ENCODE measurements at regions not wholly inside any gene's neighbourhood (a gene's known extent, or its start where the extent isn't known, plus 50 kb on each side); places are given as distances from the start of the nearest gene placed in this dataset.

DNA sequence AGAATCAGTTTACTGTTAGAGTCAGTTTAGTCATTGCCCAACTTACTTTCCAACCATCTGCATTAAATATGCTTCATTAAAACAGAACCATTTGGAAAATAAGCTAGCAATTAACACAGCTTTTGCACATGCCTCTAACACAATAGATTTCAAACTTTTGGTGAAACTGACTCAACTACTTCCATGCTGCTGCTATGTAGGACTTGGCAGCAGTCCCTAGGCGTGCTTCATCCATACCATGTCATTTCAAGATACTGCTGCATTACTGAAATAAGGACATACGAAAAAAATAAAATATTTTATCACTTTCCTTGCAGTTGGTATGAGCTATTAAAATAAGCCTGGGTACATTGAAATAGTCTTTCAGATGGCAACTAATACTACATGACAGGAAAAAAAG lies 65.5 kb upstream of the SOX6 start:
- H3K9me2 ChIP-seq (ENCODE audit: low read depth, low read length) = no peaks in the 10 kb centered on the region
- H3K9ac ChIP-seq (ENCODE audit: low read length) = no peak overlapping the region
- H3K79me2 ChIP-seq (ENCODE audit: insufficient read depth, low read length) = no peaks in the 10 kb centered on the region

DNA sequence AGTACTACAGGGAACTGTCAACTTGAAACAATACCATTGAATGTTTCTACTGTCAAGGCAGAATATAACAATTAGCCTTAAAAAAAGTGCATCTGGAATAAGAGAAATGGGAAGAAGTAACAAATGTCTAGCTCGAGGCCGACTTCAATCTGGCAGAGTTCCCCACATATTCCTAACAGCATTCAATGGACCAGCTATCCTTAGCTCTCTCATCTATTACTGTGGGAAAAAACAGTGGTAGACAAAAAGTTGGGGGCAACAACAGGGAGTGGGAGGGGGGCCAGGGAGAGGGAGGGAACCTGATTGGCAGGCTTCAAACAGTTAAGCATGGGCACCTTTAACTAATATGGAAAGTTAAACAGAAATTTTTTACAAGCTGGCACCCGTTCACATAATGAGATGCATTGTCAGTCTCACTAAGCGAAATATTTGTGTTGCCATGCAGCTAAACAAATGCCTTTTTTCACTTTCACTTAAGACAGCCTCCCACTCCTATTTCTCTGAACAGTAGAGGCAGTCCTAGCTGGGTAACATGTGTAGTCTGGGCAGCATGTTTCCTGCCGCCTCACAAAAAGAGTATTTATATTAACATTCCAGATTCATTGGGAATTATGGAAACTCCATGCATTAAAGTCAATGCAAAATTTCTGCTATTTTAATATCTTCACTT lies 62.2 kb upstream of the SOX6 start:
- Histone ChIP-seq H3F3A (ENCODE audit: insufficient read depth, low read length) (no peaks in the 10 kb centered on the region), H3K79me2 (ENCODE audit: insufficient read depth, low read length) (no peaks in the 10 kb centered on the region), H3K4me1 (ENCODE audit: insufficient read depth, low read length, severe bottlenecking) (no peaks in the 10 kb centered on the region), H3K9me2 (ENCODE audit: low read depth, low read length) (no peaks in the 10 kb centered on the region), H3K9ac (ENCODE audit: low read length) (no peak overlapping the region), H3K27me3 (ENCODE audit: insufficient read depth, low read length) (no peaks in the 10 kb centered on the region), H3K27ac (ENCODE audit: low read depth, low read length, poor library complexity, severe bottlenecking) (no peak overlapping the region), H4K20me1 (ENCODE audit: insufficient read depth, low read length) (no peaks in the 10 kb centered on the region), H3K4me3 (ENCODE audit: low read depth, low read length, poor library complexity, severe bottlenecking) (no peak overlapping the region), H3K36me3 (ENCODE audit: insufficient read depth, low read length) (no peaks in the 10 kb centered on the region), H3K9me3 (ENCODE audit: low read length) (no peaks in the 10 kb centered on the region), H2AFZ (ENCODE audit: low read length) (no peak overlapping the region), H3K4me2 (ENCODE audit: low read length) (no peak overlapping the region)
- no peak for TF ChIP-seq EZH2 (IDR thresholded peaks at IDR 0.05; ENCODE audit: borderline replicate concordance, low read length)
- TF ChIP-seq, protein P1, sequence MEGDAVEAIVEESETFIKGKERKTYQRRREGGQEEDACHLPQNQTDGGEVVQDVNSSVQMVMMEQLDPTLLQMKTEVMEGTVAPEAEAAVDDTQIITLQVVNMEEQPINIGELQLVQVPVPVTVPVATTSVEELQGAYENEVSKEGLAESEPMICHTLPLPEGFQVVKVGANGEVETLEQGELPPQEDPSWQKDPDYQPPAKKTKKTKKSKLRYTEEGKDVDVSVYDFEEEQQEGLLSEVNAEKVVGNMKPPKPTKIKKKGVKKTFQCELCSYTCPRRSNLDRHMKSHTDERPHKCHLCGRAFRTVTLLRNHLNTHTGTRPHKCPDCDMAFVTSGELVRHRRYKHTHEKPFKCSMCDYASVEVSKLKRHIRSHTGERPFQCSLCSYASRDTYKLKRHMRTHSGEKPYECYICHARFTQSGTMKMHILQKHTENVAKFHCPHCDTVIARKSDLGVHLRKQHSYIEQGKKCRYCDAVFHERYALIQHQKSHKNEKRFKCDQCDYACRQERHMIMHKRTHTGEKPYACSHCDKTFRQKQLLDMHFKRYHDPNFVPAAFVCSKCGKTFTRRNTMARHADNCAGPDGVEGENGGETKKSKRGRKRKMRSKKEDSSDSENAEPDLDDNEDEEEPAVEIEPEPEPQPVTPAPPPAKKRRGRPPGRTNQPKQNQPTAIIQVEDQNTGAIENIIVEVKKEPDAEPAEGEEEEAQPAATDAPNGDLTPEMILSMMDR (IDR thresholded peaks at IDR 0.05; ENCODE audit: low read length) = no peak

More for the DNA sequence above, 65.5 kb upstream of the SOX6 start:
- Histone ChIP-seq H3K9me3 (ENCODE audit: low read length) (no peaks in the 10 kb centered on the region), H4K20me1 (ENCODE audit: insufficient read depth, low read length) (no peaks in the 10 kb centered on the region), H3K27ac (ENCODE audit: low read depth, low read length, poor library complexity, severe bottlenecking) (no peak overlapping the region), H3K4me2 (ENCODE audit: low read length) (no peak overlapping the region), H3K27me3 (ENCODE audit: insufficient read depth, low read length) (no peaks in the 10 kb centered on the region), H2AFZ (ENCODE audit: low read length) (no peak overlapping the region), H3K4me3 (ENCODE audit: low read depth, low read length, poor library complexity, severe bottlenecking) (no peak overlapping the region), H3K4me1 (ENCODE audit: insufficient read depth, low read length, severe bottlenecking) (no peaks in the 10 kb centered on the region), H3K36me3 (ENCODE audit: insufficient read depth, low read length) (no peaks in the 10 kb centered on the region), H3F3A (ENCODE audit: insufficient read depth, low read length) (no peaks in the 10 kb centered on the region)
- TF ChIP-seq, protein P1 (IDR thresholded peaks at IDR 0.05; ENCODE audit: low read length) = no peak
- TF ChIP-seq EZH2 (IDR thresholded peaks at IDR 0.05; ENCODE audit: borderline replicate concordance, low read length) = no peak

DNA sequence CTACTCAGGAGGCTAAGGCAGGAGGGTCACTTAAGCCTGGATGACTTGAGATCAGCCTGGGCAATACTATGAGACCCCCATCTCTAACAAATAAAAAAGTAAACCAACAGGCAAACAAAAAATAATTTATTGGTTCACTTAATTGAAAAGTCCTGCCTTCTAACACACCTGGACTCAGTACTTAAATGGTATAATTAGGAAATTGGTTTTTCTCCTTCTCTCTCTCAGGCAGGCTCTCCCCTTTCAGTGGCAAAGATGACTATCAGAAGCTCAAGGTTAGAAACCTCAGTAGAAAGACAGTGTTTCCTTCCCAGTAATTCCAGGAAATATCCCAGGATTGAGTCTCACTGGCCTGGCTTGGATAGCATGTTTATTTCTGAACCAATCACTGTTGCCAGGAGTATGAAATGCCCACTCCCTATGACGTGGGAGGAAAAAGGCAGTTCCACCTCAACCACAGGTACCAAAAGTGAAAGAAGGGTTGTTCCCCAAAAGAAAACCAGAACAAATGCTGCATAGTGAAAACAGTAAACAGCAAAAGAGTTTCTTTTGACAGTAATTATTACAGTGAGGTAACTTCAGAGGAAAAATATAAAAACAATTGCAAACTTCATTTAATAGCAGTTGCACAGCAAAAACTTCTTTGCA lies 56.3 kb upstream of the SOX6 start:
- Histone ChIP-seq H3F3A (ENCODE audit: insufficient read depth, low read length) (no peaks in the 10 kb centered on the region), H2AFZ (ENCODE audit: low read length) (no peak overlapping the region), H3K79me2 (ENCODE audit: insufficient read depth, low read length) (no peaks in the 10 kb centered on the region), H3K4me3 (ENCODE audit: low read depth, low read length, poor library complexity, severe bottlenecking) (no peak overlapping the region), H3K9ac (ENCODE audit: low read length) (no peak overlapping the region), H3K27me3 (ENCODE audit: insufficient read depth, low read length) (no peaks in the 10 kb centered on the region), H4K20me1 (ENCODE audit: insufficient read depth, low read length) (no peaks in the 10 kb centered on the region), H3K36me3 (ENCODE audit: insufficient read depth, low read length) (no peaks in the 10 kb centered on the region), H3K9me3 (ENCODE audit: low read length) (no peaks in the 10 kb centered on the region), H3K27ac (ENCODE audit: low read depth, low read length, poor library complexity, severe bottlenecking) (no peak overlapping the region), H3K9me2 (ENCODE audit: low read depth, low read length) (no peaks in the 10 kb centered on the region), H3K4me1 (ENCODE audit: insufficient read depth, low read length, severe bottlenecking) (no peaks in the 10 kb centered on the region), H3K4me2 (ENCODE audit: low read length) (no peak overlapping the region)
- TF ChIP-seq EZH2 (IDR thresholded peaks at IDR 0.05; ENCODE audit: borderline replicate concordance, low read length) = no peak
- TF ChIP-seq, protein P1 (IDR thresholded peaks at IDR 0.05; ENCODE audit: low read length) = no peak

Measured in OCI-LY1 (cell line).